Bronchial epithelial cell (primary cell): ENCODE measurements at regions not wholly inside any gene's neighbourhood (a gene's known extent, or its start where the extent isn't known, plus 50 kb on each side); places are given as distances from the start of the nearest gene placed in this dataset.
A peak's percentile ranks its signal among the peaks of the same experiment; 100 is the strongest.

Experiments
- DNase-seq: peaks from one replicate; pipeline ENCODE4 v3.0.0-alpha.2; 2010; ENCODE audit warnings: low read depth
- FAIRE-seq: peaks from 2 replicates; lab custom pipeline; 2011; peaks lifted over from hg19 to GRCh38; lab: Jason Lieb, UNC
- H3K27me3 ChIP-seq: 2 replicates; pipeline ENCODE4 v1.5.1; 2011; ENCODE audit warnings: low read length; ENCODE audit not compliant: control insufficient read depth, insufficient read depth
- H3K36me3 ChIP-seq: 2 replicates; pipeline ENCODE4 v1.5.1; 2011; ENCODE audit warnings: low read length; ENCODE audit not compliant: control insufficient read depth, insufficient read depth
- H3K4me3 ChIP-seq: 2 replicates; pipeline ENCODE4 v1.5.1; 2011; ENCODE audit warnings: mild to moderate bottlenecking, low read depth, low read length, control low read depth
- CTCF ChIP-seq: IDR thresholded peaks from 2 replicates; pipeline ENCODE4 v1.5.1; 2011; ENCODE audit warnings: mild to moderate bottlenecking, moderate library complexity, low read length, control low read depth, inconsistent platforms; ENCODE audit not compliant: insufficient read depth, severe bottlenecking

- DNase-seq: no peak
- TF ChIP-seq CTCF: no peak
- no peak overlapping the region for H3K4me3 ChIP-seq
- H3K36me3 ChIP-seq: no peaks in the 10 kb centered on the region
- H3K27me3 ChIP-seq: no peaks in the 10 kb centered on the region
- FAIRE-seq: no peak
These were observed 289.0 kb downstream of the LRFN2 start for GRCh38 chr6:40298207-40298606.

- DNase-seq: peak; percentile 8
- TF ChIP-seq CTCF: no peak
- peaks cover 2% of the 10 kb centered on the region for H3K27me3 ChIP-seq
- no peak overlapping the region for H3K4me3 ChIP-seq
- FAIRE-seq: no peak
- H3K36me3 ChIP-seq: no peaks in the 10 kb centered on the region
These were observed 291.8 kb downstream of the LRFN2 start for GRCh38 chr6:40295251-40295950.

GRCh38 chr6:40293460-40294185 is 293.5 kb downstream of the LRFN2 start:
- FAIRE-seq (no peak), DNase-seq (no peak)
- no peak overlapping the region for H3K4me3 ChIP-seq
- no peaks in the 10 kb centered on the region for H3K36me3 ChIP-seq
- TF ChIP-seq CTCF: no peak
- peaks cover 2% of the 10 kb centered on the region for H3K27me3 ChIP-seq

- Histone ChIP-seq H3K27me3 (peaks cover 2% of the 10 kb centered on the region), H3K36me3 (no peaks in the 10 kb centered on the region), H3K4me3 (no peak overlapping the region)
- no peak for TF ChIP-seq CTCF
- FAIRE-seq: no peak
- no peak for DNase-seq
These were observed 294.1 kb downstream of the LRFN2 start for GRCh38 chr6:40293060-40293459.

GRCh38 chr6:40290816-40291215 is 296.3 kb downstream of the LRFN2 start:
- Histone ChIP-seq H3K27me3 (peaks cover 8% of the 10 kb centered on the region), H3K36me3 (no peaks in the 10 kb centered on the region), H3K4me3 (no peak overlapping the region)
- FAIRE-seq (no peak), DNase-seq (peak; percentile 27)
- no peak for TF ChIP-seq CTCF
